HG02885 (cell line): ENCODE measurements at regions not wholly inside any gene's neighbourhood (a gene's known extent, or its start where the extent isn't known, plus 50 kb on each side); places are given as distances from the start of the nearest gene placed in this dataset.

Experiments used
- ATAC-seq: cut with Tn5 transposase; IDR thresholded peaks from one replicate; pipeline ENCODE4 v1.9.1; 2021; ENCODE audit warnings: mild to moderate bottlenecking; ENCODE audit not compliant: unreplicated experiment, poor library complexity

GRCh38 chr1:228963795-228964177 is 228.5 kb downstream of the RHOU start:
- no peak for ATAC-seq

GRCh38 chr1:228964178-228965089 is 229.2 kb downstream of the RHOU start:
- ATAC-seq, result no peak

GRCh38 chr1:228968891-228969606 is 233.8 kb downstream of the RHOU start:
- no peak for ATAC-seq

GRCh38 chr1:228969953-228970800 is 234.9 kb downstream of the RHOU start:
- no peak for ATAC-seq

- no peak for ATAC-seq
Measured at GRCh38 chr1:228972576-228972975, 237.3 kb downstream of the RHOU start.

- no peak for ATAC-seq
Measured at GRCh38 chr1:228974273-228974672, 239.0 kb downstream of the RHOU start.

- ATAC-seq, result no peak
Measured at GRCh38 chr1:228975238-228975907, 240.1 kb downstream of the RHOU start.

GRCh38 chr1:228976316-228976715 is 241.0 kb downstream of the RHOU start:
- ATAC-seq, result no peak

GRCh38 chr1:228977307-228977706 is 242.0 kb downstream of the RHOU start:
- ATAC-seq, result no peak

GRCh38 chr1:228977741-228978140 is 242.5 kb downstream of the RHOU start:
- no peak for ATAC-seq

- no peak for ATAC-seq
Measured at GRCh38 chr1:228978484-228979324, 243.4 kb downstream of the RHOU start.

- ATAC-seq, result no peak
Measured at GRCh38 chr1:228979325-228979699, 244.0 kb downstream of the RHOU start.

- no peak for ATAC-seq
Measured at GRCh38 chr1:228979774-228980173, 244.5 kb downstream of the RHOU start.

- no peak for ATAC-seq
Measured at GRCh38 chr1:228980232-228980937, 245.1 kb downstream of the RHOU start.

GRCh38 chr1:228982637-228983036 is 247.4 kb downstream of the RHOU start:
- no peak for ATAC-seq

- no peak for ATAC-seq
Measured at GRCh38 chr1:228983231-228983660, 248.0 kb downstream of the RHOU start.

- ATAC-seq, result no peak
Measured at GRCh38 chr1:228983661-228984060, 248.4 kb downstream of the RHOU start.

- ATAC-seq, result no peak
Measured at GRCh38 chr1:228984107-228984506, 248.8 kb downstream of the RHOU start.
